Ovary (tissue), 3 donors: ENCODE measurements at regions not wholly inside any gene's neighbourhood (a gene's known extent, or its start where the extent isn't known, plus 50 kb on each side); places are given as distances from the start of the nearest gene placed in this dataset.

Experiments
- CTCF ChIP-seq, 3 donors: fragments of 450-650 bp in 2 of 3; fragments of 200-600 bp in 1 of 3; IDR thresholded peaks; one replicate each; pipeline versions ENCODE4 v1.5.1 to v1.8.0; 2016 to 2022; ENCODE audit warnings: antibody characterized with exemption in 3 of 3, mild to moderate bottlenecking in 1 of 3
- POLR2A ChIP-seq: fragments of 450-650 bp; IDR thresholded peaks from one replicate; pipeline ENCODE4 v1.6.1; 2017; ENCODE audit warnings: antibody characterized with exemption, mild to moderate bottlenecking, moderate library complexity
- donor health status: DM: no; HTN: no; CAD: no.

- no peak for TF ChIP-seq CTCF (IDR thresholded peaks at IDR 0.05)
- no peak for TF ChIP-seq POLR2A
Measured at GRCh38 chr6:74902846-74903245, 303.0 kb downstream of the COL12A1 start.
